HG03520 (cell line): ENCODE measurements at regions not wholly inside any gene's neighbourhood (a gene's known extent, or its start where the extent isn't known, plus 50 kb on each side); places are given as distances from the start of the nearest gene placed in this dataset.

ENCODE experiments used
- ATAC-seq: cut with Tn5 transposase; IDR thresholded peaks from one replicate; pipeline ENCODE4 v1.9.1; 2021; ENCODE audit warnings: mild to moderate bottlenecking, moderate library complexity; ENCODE audit not compliant: unreplicated experiment

GRCh38 chr7:49344556-49344955 is 420.2 kb downstream of the CDC14C start:
- ATAC-seq = no peak

GRCh38 chr7:49346195-49346899 is 422.0 kb downstream of the CDC14C start:
- no peak for ATAC-seq

GRCh38 chr7:49367072-49367471 is 406.4 kb upstream of the VWC2 start:
- ATAC-seq = no peak

GRCh38 chr7:49371771-49372170 is 401.7 kb upstream of the VWC2 start:
- ATAC-seq = no peak

GRCh38 chr7:49376817-49377375 is 396.5 kb upstream of the VWC2 start:
- no peak for ATAC-seq

GRCh38 chr7:49386792-49387191 is 386.6 kb upstream of the VWC2 start:
- ATAC-seq = no peak

- ATAC-seq = no peak
These were observed 383.5 kb upstream of the VWC2 start for GRCh38 chr7:49389871-49390479.

GRCh38 chr7:49396229-49396628 is 377.2 kb upstream of the VWC2 start:
- ATAC-seq = no peak

- ATAC-seq = no peak
These were observed 375.7 kb upstream of the VWC2 start for GRCh38 chr7:49397750-49398149.

- no peak for ATAC-seq
These were observed 375.2 kb upstream of the VWC2 start for GRCh38 chr7:49398236-49398635.

- ATAC-seq = no peak
These were observed 374.7 kb upstream of the VWC2 start for GRCh38 chr7:49398746-49399145.

- ATAC-seq = no peak
These were observed 372.4 kb upstream of the VWC2 start for GRCh38 chr7:49400891-49401550.

GRCh38 chr7:49403844-49404243 is 369.6 kb upstream of the VWC2 start:
- no peak for ATAC-seq

- ATAC-seq = no peak
These were observed 366.2 kb upstream of the VWC2 start for GRCh38 chr7:49407205-49407604.

- no peak for ATAC-seq
These were observed 356.4 kb upstream of the VWC2 start for GRCh38 chr7:49417034-49417433.

- ATAC-seq = no peak
These were observed 354.5 kb upstream of the VWC2 start for GRCh38 chr7:49418963-49419362.

GRCh38 chr7:49422564-49422963 is 350.9 kb upstream of the VWC2 start:
- ATAC-seq = no peak

- no peak for ATAC-seq
These were observed 349.3 kb upstream of the VWC2 start for GRCh38 chr7:49424109-49424508.

- no peak for ATAC-seq
These were observed 348.1 kb upstream of the VWC2 start for GRCh38 chr7:49425277-49425818.

GRCh38 chr7:49432254-49432653 is 341.2 kb upstream of the VWC2 start:
- no peak for ATAC-seq

- no peak for ATAC-seq
These were observed 339.6 kb upstream of the VWC2 start for GRCh38 chr7:49433794-49434193.

GRCh38 chr7:49434846-49435245 is 338.6 kb upstream of the VWC2 start:
- no peak for ATAC-seq
